Prostate gland (tissue), 2 donors: ENCODE measurements at regions not wholly inside any gene's neighbourhood (a gene's known extent, or its start where the extent isn't known, plus 50 kb on each side); places are given as distances from the start of the nearest gene placed in this dataset.

ENCODE experiments used
- DNase-seq: peaks from one replicate; pipeline ENCODE4 v3.0.0-alpha.2; 2019; ENCODE audit warnings: low spot score
- H3K27ac ChIP-seq, 2 donors: fragments of 200-600 bp; sonication (generic); 2 replicates each; pipeline ENCODE4 v1.5.1; 2017 to 2019
- H3K27me3 ChIP-seq: fragments of 200-600 bp; sonication (generic); replicated peaks from 2 replicates; pipeline ENCODE4 v1.5.1; 2019; ENCODE audit not compliant: insufficient read depth
- H3K36me3 ChIP-seq, 2 donors: fragments of 200-600 bp; sonication (generic); 1 replicate in 1 of 2; 2 replicates in 1 of 2; pipeline versions ENCODE4 v1.5.1 to v1.8.1; 2017 to 2019
- H3K4me1 ChIP-seq: fragments of 200-600 bp; sonication (generic); replicated peaks from 2 replicates; pipeline ENCODE4 v1.5.1; 2019
- H3K4me3 ChIP-seq, 2 donors: fragments of 200-600 bp; sonication (generic); 2 replicates each; pipeline ENCODE4 v1.5.1; 2017 to 2019
- H3K9me3 ChIP-seq: fragments of 200-600 bp; sonication (generic); 2 replicates; pipeline ENCODE4 v1.5.1; 2017
- CTCF ChIP-seq, 4 experiments: fragments of 200-600 bp in 2 of 4; fragments of 450-650 bp in 2 of 4; sonication (generic) in 2 of 4; IDR thresholded peaks; 1 replicate in 3 of 4; 2 replicates in 1 of 4; pipeline ENCODE4 v1.5.1; 2016 to 2019; ENCODE audit warnings: antibody characterized with exemption in 4 of 4, mild to moderate bottlenecking in 2 of 4, moderate library complexity in 2 of 4
- POLR2A ChIP-seq: fragments of 450-650 bp; IDR thresholded peaks from one replicate; pipeline ENCODE4 v1.6.1; 2016; ENCODE audit warnings: antibody characterized with exemption, mild to moderate bottlenecking
- POLR2AphosphoS5 ChIP-seq: sonication (generic); formaldehyde crosslinking; IDR thresholded peaks from one replicate; pipeline ENCODE4 v1.6.1; 2017; ENCODE audit warnings: antibody characterized with exemption
- WGBS: methylation state at CpG from one replicate; pipeline ENCODE4 v1.1.5; 2018; 5-methylcytosine and 5-hydroxymethylcytosine counted together
- intact Hi-C: fragments of 100-400 bp; cut with DNase I; formaldehyde crosslinking; loops from one replicate; pipeline ENCODE4 v1.14.2; 2022

- WGBS, result 30% methylated on average over 1 of the region's 1 CpG
- H3K27me3 ChIP-seq, result no peaks in the 10 kb centered on the region
- TF ChIP-seq POLR2AphosphoS5 (no peak), CTCF (IDR thresholded peaks at IDR 0.05) (no peak), POLR2A (no peak)
- no peak overlapping the region for H3K4me3 ChIP-seq
- no peaks in the 10 kb centered on the region for H3K36me3 ChIP-seq
- intact Hi-C loops, result no loop called here
- no peak for DNase-seq
- no peaks in the 10 kb centered on the region for H3K4me1 ChIP-seq
- no peaks in the 10 kb centered on the region for H3K9me3 ChIP-seq
- H3K27ac ChIP-seq, result no peak overlapping the region
Measured at GRCh38 chr2:62375113-62375420, 130.9 kb downstream of the TMEM17 start.

GRCh38 chr2:62374301-62375112, 131.5 kb downstream of the TMEM17 start:
- Histone ChIP-seq H3K9me3 (no peaks in the 10 kb centered on the region), H3K27me3 (no peaks in the 10 kb centered on the region), H3K36me3 (no peaks in the 10 kb centered on the region), H3K4me1 (no peaks in the 10 kb centered on the region), H3K4me3 (no peak overlapping the region), H3K27ac (no peak overlapping the region)
- TF ChIP-seq POLR2AphosphoS5 (no peak), POLR2A (no peak)
- no peak for DNase-seq
- intact Hi-C loops, result no loop called here

GRCh38 chr2:62372824-62373223, 133.2 kb downstream of the TMEM17 start:
- no peaks in the 10 kb centered on the region for H3K27me3 ChIP-seq
- H3K4me3 ChIP-seq, result no peak overlapping the region
- WGBS, result 97% methylated on average over 7 of the region's 7 CpGs
- no peak overlapping the region for H3K27ac ChIP-seq
- H3K9me3 ChIP-seq, result no peaks in the 10 kb centered on the region
- intact Hi-C loops, result no loop called here
- TF ChIP-seq CTCF (IDR thresholded peaks at IDR 0.05) (no peak), POLR2AphosphoS5 (no peak), POLR2A (no peak)
- H3K36me3 ChIP-seq, result no peaks in the 10 kb centered on the region
- no peak for DNase-seq
- H3K4me1 ChIP-seq, result no peaks in the 10 kb centered on the region

- H3K27ac ChIP-seq, result no peak overlapping the region
- H3K4me1 ChIP-seq, result no peaks in the 10 kb centered on the region
- WGBS, result 94% methylated on average over 3 of the region's 3 CpGs
- DNase-seq, result no peak
- H3K36me3 ChIP-seq, result no peaks in the 10 kb centered on the region
- intact Hi-C loops, result no loop called here
- no peak overlapping the region for H3K4me3 ChIP-seq
- no peaks in the 10 kb centered on the region for H3K27me3 ChIP-seq
- no peaks in the 10 kb centered on the region for H3K9me3 ChIP-seq
- no peak for TF ChIP-seq POLR2A
- TF ChIP-seq CTCF (IDR thresholded peaks at IDR 0.05), result no peak
- no peak for TF ChIP-seq POLR2AphosphoS5
Measured at GRCh38 chr2:62370321-62371250, 135.4 kb downstream of the TMEM17 start.

GRCh38 chr2:62369541-62370202, 136.3 kb downstream of the TMEM17 start:
- Histone ChIP-seq H3K27ac (no peak overlapping the region), H3K27me3 (no peaks in the 10 kb centered on the region), H3K4me3 (no peak overlapping the region), H3K4me1 (no peaks in the 10 kb centered on the region), H3K36me3 (no peaks in the 10 kb centered on the region), H3K9me3 (no peaks in the 10 kb centered on the region)
- intact Hi-C loops, result no loop called here
- TF ChIP-seq CTCF (IDR thresholded peaks at IDR 0.05) (no peak), POLR2AphosphoS5 (no peak), POLR2A (no peak)
- 67% methylated on average over 4 of the region's 4 CpGs for WGBS
- DNase-seq, result no peak
